Heart right ventricle (tissue), 16 donors: ENCODE measurements at regions not wholly inside any gene's neighbourhood (a gene's known extent, or its start where the extent isn't known, plus 50 kb on each side); places are given as distances from the start of the nearest gene placed in this dataset.

Experiments used
- ATAC-seq, 8 donors: fragments of 200-7000 bp; cut with Tn5 transposase; one replicate each; pipeline ENCODE4 v1.9.1; 2020; ENCODE audit warnings: mild to moderate bottlenecking in 8 of 8, moderate library complexity in 8 of 8, moderate number of reproducible peaks in 1 of 8
- DNase-seq, 2 donors: peaks; one replicate each; pipeline ENCODE4 v3.0.0-alpha.2; 2020
- H3K27ac ChIP-seq, 10 donors: fragments of 200-600 bp; sonication (generic) in 2 of 10; one replicate each; pipeline versions ENCODE4 v1.5.0 to v1.8.0; 2020 to 2022; ENCODE audit warnings: mild to moderate bottlenecking in 3 of 10
- H3K27me3 ChIP-seq, 7 donors: fragments of 200-600 bp; one replicate each; pipeline ENCODE4 v1.8.0; 2021 to 2022; ENCODE audit warnings: mild to moderate bottlenecking in 2 of 7
- H3K36me3 ChIP-seq, 9 donors: fragments of 200-600 bp; sonication (generic) in 1 of 9; one replicate each; pipeline versions ENCODE4 v1.5.0 to v1.8.0; 2020 to 2022; ENCODE audit warnings: mild to moderate bottlenecking in 2 of 9
- H3K4me1 ChIP-seq, 9 donors: fragments of 200-600 bp; sonication (generic) in 1 of 9; one replicate each; pipeline versions ENCODE4 v1.5.0 to v1.8.0; 2020 to 2022; ENCODE audit warnings: mild to moderate bottlenecking in 4 of 9
- H3K4me3 ChIP-seq, 10 donors: fragments of 200-600 bp; sonication (generic) in 2 of 10; one replicate each; pipeline versions ENCODE4 v1.5.0 to v1.8.0; 2020 to 2022; ENCODE audit warnings: mild to moderate bottlenecking in 7 of 10, moderate library complexity in 2 of 10
- H3K9me3 ChIP-seq, 11 donors: fragments of 200-600 bp in 10 of 11; sonication (generic) in 2 of 11; one replicate each; pipeline versions ENCODE4 v1.5.0 to v1.8.0; 2013 to 2022; ENCODE audit warnings: mild to moderate bottlenecking in 2 of 11, control low read depth in 1 of 11, moderate library complexity in 1 of 11
- WGBS, 2 donors: extraction: QIAGEN DNeasy Blood & Tissue Kit; methylation state at CpG; one replicate each; pipeline ENCODE4 v1.1.7; 2013; ENCODE audit warnings: inconsistent platforms in 1 of 2; 5-methylcytosine and 5-hydroxymethylcytosine counted together
- intact Hi-C, 10 donors: fragments of 100-400 bp; cut with DNase I; formaldehyde crosslinking; loops; one replicate each; pipeline versions ENCODE4 v1.11.1 to v1.14.2; 2022
- TF ChIP-seq, protein P1 (sequence below), 9 donors: fragments of 200-600 bp; sonication (generic) in 2 of 9; IDR thresholded peaks; one replicate each; pipeline versions ENCODE4 v1.5.0 to v1.8.0; 2021 to 2022; ENCODE audit warnings: antibody characterized with exemption in 9 of 9, mild to moderate bottlenecking in 5 of 9, moderate library complexity in 1 of 9
- donor health status: Arrhythmogenic right ventricular cardiomyopathy.
- donor health status: ischemic (EF 13 %, LVEDD 7.1; RV severe dilation, severe dysfunction).
- donor health status: healthy with polysubstance abuse.
- donor health status: DM: no; HTN: yes; CAD: no.
- donor health status: DM: no; HTN: no; CAD: no.
- donor health status: ischemic (EF 25% LVEDD 6.9; RV normal size, moderate dysfunction).
- donor health status: ischemic (EF 25% LVEDD 5.7; RV mildly dilated, moderate dysfunction).
- donor health status: healthy.
- donor health status: DM: yes; HTN: yes; CAD: no.
- donor health status: Ischemic cardiomyopathy.
- donor health status: ischemic (EF 35%, LVEDD 5.7; RV mildly dilated, moderate dysfunction).
- donor health status: nonischemic (EF 11% LVEDD 7.7; RV severe dilation, severe dysfunction).
- donor health status: DM: yes; HTN: yes; CAD: no.
- donor health status: PGD.
- donor health status: ischemic (EF 29% LVEDD 5.4; RV normal size, mild dysfunction).
- donor health status: nonischemic (EF 23%, LVEDD 6.1; RV moderate dilation, normal function).

DNA sequence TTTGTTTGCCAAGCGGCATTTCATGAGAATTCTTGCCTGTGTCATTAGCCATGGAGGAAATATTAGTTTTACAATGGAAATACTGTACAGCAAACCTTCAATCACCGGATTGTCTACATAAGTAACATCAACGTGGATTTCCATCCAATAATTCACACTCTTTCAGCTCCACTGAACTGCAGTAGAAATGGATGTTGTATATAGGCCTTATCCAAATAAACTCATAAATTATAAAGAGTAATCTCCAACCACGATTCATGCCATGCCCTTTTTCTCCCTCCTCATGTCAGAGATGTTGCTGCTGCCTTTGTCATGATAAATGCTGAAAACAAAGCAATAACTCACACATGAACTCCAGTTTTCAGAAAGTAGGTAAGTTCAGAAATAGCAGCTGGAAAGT, 54.9 kb upstream of the EYS start:
- H3K4me3 ChIP-seq = no peak overlapping the region
- peaks cover 0 to 24% (median 0%) of the 10 kb centered on the region in 11 donors for H3K9me3 ChIP-seq
- H3K27ac ChIP-seq = no peak overlapping the region
- WGBS, 2 donors = 82 to 85% methylated on average over 4 of the region's 4 CpGs
- ATAC-seq (no peak), DNase-seq (no peak)
- TF ChIP-seq, protein P1, sequence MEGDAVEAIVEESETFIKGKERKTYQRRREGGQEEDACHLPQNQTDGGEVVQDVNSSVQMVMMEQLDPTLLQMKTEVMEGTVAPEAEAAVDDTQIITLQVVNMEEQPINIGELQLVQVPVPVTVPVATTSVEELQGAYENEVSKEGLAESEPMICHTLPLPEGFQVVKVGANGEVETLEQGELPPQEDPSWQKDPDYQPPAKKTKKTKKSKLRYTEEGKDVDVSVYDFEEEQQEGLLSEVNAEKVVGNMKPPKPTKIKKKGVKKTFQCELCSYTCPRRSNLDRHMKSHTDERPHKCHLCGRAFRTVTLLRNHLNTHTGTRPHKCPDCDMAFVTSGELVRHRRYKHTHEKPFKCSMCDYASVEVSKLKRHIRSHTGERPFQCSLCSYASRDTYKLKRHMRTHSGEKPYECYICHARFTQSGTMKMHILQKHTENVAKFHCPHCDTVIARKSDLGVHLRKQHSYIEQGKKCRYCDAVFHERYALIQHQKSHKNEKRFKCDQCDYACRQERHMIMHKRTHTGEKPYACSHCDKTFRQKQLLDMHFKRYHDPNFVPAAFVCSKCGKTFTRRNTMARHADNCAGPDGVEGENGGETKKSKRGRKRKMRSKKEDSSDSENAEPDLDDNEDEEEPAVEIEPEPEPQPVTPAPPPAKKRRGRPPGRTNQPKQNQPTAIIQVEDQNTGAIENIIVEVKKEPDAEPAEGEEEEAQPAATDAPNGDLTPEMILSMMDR (IDR thresholded peaks at IDR 0.05) = no peak
- no peaks in the 10 kb centered on the region for H3K27me3 ChIP-seq
- intact Hi-C loops = no loop called here
- no peaks in the 10 kb centered on the region for H3K4me1 ChIP-seq
- H3K36me3 ChIP-seq = no peaks in the 10 kb centered on the region

DNA sequence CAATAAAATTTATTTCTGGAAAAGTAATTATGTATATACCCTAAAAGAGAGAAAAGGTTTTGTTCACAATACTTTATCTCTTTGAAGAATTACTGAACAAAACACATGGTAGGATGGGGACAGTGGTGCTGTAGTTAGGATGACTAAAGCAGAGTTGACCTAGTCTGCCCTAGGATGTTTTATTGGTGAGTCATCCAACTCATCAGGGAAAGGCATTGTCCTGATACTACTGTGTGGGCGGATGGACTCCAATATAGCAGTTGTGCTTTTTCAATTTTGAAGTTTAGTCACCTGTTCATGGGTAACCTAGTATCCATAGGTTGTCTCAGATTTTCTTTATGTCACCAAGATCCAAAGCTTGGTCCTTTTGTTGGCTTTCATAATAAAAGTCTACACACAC, 53.3 kb upstream of the EYS start:
- TF ChIP-seq, protein P1 (IDR thresholded peaks at IDR 0.05) = no peak
- intact Hi-C loops = no loop called here
- DNase-seq (no peak), ATAC-seq (no peak)
- H3K36me3 ChIP-seq = no peaks in the 10 kb centered on the region
- H3K4me1 ChIP-seq = no peaks in the 10 kb centered on the region
- no peak overlapping the region for H3K4me3 ChIP-seq
- 55 to 70% methylated on average over 1 of the region's 1 CpG for WGBS, 2 donors
- no peaks in the 10 kb centered on the region for H3K27me3 ChIP-seq
- H3K27ac ChIP-seq = no peak overlapping the region
- H3K9me3 ChIP-seq = peaks cover 0 to 24% (median 0%) of the 10 kb centered on the region in 11 donors
